Colonic mucosa (tissue), 4 donors: ENCODE measurements at regions not wholly inside any gene's neighbourhood (a gene's known extent, or its start where the extent isn't known, plus 50 kb on each side); places are given as distances from the start of the nearest gene placed in this dataset.
A peak's percentile ranks its signal among the peaks of the same experiment; 100 is the strongest.

Experiments
- DNase-seq: peaks from one replicate; pipeline ENCODE4 v3.0.0-alpha.2; 2020
- H3K27ac ChIP-seq: fragments of 200-600 bp; one replicate; pipeline ENCODE4 v1.8.0; 2021
- H3K27me3 ChIP-seq: fragments of 200-600 bp; one replicate; pipeline ENCODE4 v1.8.0; 2021
- H3K36me3 ChIP-seq: fragments of 200-600 bp; one replicate; pipeline ENCODE4 v1.8.0; 2021
- H3K4me1 ChIP-seq: fragments of 200-600 bp; one replicate; pipeline ENCODE4 v1.8.0; 2021; ENCODE audit warnings: mild to moderate bottlenecking
- H3K4me3 ChIP-seq: fragments of 200-600 bp; one replicate; pipeline ENCODE4 v1.8.0; 2021
- H3K9ac ChIP-seq, 2 donors: one replicate each; pipeline ENCODE4 v1.7.0; 2013; ENCODE audit warnings: control low read depth in 2 of 2, low read depth in 2 of 2, low read length in 2 of 2
- H3K9me3 ChIP-seq: fragments of 200-600 bp; one replicate; pipeline ENCODE4 v1.8.0; 2021
- intact Hi-C: fragments of 100-400 bp; cut with DNase I; formaldehyde crosslinking; loops from one replicate; pipeline ENCODE4 v1.14.1; 2022
- TF ChIP-seq, protein P1 (sequence below): fragments of 200-600 bp; IDR thresholded peaks from one replicate; pipeline ENCODE4 v1.8.0; 2022; ENCODE audit warnings: antibody characterized with exemption, mild to moderate bottlenecking
- donor health status: healthy.
- donor health status: DM: no; HTN: no; CAD: no.
- donor health status: DM: no; HTN: no; CAD: no.

DNA sequence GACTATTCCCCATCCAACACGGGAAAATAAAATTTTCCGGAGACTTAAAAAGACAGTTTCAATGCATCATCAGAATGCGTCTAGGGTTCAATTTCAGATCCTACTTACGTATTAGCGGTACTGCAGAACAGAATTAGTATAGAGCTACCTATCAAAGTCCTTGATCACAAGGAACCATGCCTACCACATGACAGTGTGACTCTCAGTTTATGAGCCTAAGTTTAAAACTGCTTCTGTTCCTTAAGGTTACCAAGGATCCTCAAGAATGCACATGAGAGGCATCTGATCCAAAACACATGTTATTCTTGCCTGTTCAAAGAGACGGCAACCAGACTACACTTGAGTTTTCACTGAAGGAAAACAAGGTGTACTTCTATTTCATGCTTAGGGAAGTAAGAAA is 369.7 kb downstream of the EPHA4 start:
- Histone ChIP-seq H3K27me3 (no peaks in the 10 kb centered on the region), H3K9ac (no peak overlapping the region), H3K27ac (no peak overlapping the region), H3K36me3 (no peaks in the 10 kb centered on the region), H3K4me1 (no peaks in the 10 kb centered on the region), H3K9me3 (no peaks in the 10 kb centered on the region), H3K4me3 (no peak overlapping the region)
- intact Hi-C loops, result no loop called here
- no peak for DNase-seq
- TF ChIP-seq, protein P1, sequence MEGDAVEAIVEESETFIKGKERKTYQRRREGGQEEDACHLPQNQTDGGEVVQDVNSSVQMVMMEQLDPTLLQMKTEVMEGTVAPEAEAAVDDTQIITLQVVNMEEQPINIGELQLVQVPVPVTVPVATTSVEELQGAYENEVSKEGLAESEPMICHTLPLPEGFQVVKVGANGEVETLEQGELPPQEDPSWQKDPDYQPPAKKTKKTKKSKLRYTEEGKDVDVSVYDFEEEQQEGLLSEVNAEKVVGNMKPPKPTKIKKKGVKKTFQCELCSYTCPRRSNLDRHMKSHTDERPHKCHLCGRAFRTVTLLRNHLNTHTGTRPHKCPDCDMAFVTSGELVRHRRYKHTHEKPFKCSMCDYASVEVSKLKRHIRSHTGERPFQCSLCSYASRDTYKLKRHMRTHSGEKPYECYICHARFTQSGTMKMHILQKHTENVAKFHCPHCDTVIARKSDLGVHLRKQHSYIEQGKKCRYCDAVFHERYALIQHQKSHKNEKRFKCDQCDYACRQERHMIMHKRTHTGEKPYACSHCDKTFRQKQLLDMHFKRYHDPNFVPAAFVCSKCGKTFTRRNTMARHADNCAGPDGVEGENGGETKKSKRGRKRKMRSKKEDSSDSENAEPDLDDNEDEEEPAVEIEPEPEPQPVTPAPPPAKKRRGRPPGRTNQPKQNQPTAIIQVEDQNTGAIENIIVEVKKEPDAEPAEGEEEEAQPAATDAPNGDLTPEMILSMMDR, result no peak

DNA sequence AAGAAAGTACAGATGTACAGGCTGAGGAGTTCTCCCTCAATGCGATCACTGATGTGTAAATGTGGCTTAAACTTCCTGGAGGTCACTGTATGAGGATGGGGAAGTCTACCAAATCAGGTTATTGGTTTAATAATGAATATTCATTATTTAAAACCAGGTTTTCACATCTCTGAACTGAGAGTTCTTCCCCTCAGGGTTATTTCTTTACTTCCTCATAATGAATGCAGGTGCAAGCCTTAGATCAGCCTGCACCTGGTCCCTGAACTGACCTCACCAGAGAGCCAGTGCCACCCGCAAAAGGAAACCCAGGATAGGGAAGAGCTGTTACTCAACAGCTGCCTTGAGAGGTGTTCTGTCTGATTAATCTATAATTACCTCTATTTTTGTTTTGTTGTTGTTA is 369.0 kb downstream of the EPHA4 start:
- H3K9ac ChIP-seq, result no peak overlapping the region
- no peak for DNase-seq
- H3K4me1 ChIP-seq, result no peaks in the 10 kb centered on the region
- no peaks in the 10 kb centered on the region for H3K9me3 ChIP-seq
- TF ChIP-seq, protein P1, result no peak
- intact Hi-C loops, result no loop called here
- H3K4me3 ChIP-seq, result no peak overlapping the region
- no peaks in the 10 kb centered on the region for H3K27me3 ChIP-seq
- no peak overlapping the region for H3K27ac ChIP-seq
- no peaks in the 10 kb centered on the region for H3K36me3 ChIP-seq

DNA sequence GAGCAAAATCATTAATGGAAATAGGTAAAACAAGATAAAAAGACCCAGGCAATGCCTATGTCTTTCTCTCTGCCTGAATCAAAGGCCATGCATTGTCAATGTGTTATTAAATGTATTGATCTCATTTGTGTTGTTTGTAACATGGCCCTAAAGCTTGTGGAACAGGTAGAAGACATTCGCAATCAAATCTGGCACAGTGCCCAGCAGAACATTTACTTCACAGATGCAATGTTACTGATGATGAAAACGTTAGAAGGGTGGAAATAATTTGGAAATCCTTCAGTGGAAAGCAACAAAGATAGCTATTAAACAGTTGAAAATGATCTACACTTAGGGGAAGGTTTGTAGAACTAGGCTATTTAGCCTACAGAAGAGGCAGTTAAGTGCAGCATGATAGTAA is 368.2 kb downstream of the EPHA4 start:
- no peak overlapping the region for H3K4me3 ChIP-seq

DNA sequence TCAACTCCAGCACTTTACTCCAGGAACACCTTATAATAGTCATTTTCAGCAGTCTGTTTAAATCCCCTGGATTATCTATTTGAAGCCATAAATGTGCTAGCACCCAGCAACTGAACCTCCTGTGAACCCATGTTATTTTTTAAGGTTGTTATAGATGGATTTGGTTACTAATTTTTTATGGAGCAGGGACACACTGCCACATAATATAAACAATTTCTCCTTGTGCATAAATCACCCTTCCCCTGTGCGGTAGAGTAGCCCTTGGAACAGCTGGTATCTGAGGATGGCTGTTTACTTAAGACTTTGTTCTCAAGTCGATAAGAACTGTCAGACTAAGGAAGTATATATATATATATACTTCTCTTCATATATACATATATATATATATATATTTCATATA is 367.4 kb downstream of the EPHA4 start:
- Histone ChIP-seq H3K4me1 (no peaks in the 10 kb centered on the region), H3K27me3 (no peaks in the 10 kb centered on the region), H3K4me3 (no peak overlapping the region), H3K9ac (no peak overlapping the region), H3K9me3 (no peaks in the 10 kb centered on the region), H3K27ac (no peak overlapping the region), H3K36me3 (no peaks in the 10 kb centered on the region)
- TF ChIP-seq, protein P1, result no peak
- no peak for DNase-seq
- intact Hi-C loops, result no loop called here

More for the DNA sequence above, 368.2 kb downstream of the EPHA4 start:
- no peak overlapping the region for H3K9ac ChIP-seq
- H3K9me3 ChIP-seq, result no peaks in the 10 kb centered on the region
- H3K27ac ChIP-seq, result no peak overlapping the region
- DNase-seq, result peak; percentile 24
- no peaks in the 10 kb centered on the region for H3K27me3 ChIP-seq
- no peaks in the 10 kb centered on the region for H3K4me1 ChIP-seq
- H3K36me3 ChIP-seq, result no peaks in the 10 kb centered on the region
- TF ChIP-seq, protein P1, result no peak
- intact Hi-C loops, result no loop called here

DNA sequence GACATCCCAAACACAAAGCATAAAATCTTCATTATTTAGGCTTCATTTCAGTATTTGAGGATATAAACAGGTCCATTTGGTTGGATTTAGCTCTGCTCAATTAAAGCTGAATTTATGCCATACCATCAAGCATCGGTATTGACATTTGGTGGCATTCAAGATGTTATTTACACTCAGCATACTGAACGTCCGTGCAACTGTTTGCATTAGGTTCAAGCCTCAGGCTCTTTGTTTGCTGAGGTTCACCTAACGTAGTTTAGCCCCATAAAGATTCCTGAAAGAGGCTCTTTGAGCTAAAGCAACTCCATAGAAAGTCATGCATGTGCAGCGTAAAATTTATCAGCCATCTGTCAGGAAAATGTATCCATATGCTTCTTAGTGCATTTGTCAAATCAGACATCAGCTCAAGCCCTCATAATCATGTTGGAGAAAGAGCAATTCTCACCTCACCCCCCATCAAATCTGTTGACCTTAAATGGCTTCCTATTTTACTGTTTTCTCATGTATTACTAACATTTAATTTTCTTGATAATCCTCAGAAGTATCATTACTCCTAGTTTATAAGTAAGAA is 366.9 kb downstream of the EPHA4 start:
- no peaks in the 10 kb centered on the region for H3K4me1 ChIP-seq
- no peak overlapping the region for H3K4me3 ChIP-seq
- H3K36me3 ChIP-seq, result no peaks in the 10 kb centered on the region
- no peaks in the 10 kb centered on the region for H3K27me3 ChIP-seq
- no peak overlapping the region for H3K27ac ChIP-seq
- no peak overlapping the region for H3K9ac ChIP-seq
- DNase-seq, result peak; percentile 22
- TF ChIP-seq, protein P1, result no peak
- intact Hi-C loops, result no loop called here
- H3K9me3 ChIP-seq, result no peaks in the 10 kb centered on the region
